NCI-H345 (cell line): ENCODE measurements at regions not wholly inside any gene's neighbourhood (a gene's known extent, or its start where the extent isn't known, plus 50 kb on each side); places are given as distances from the start of the nearest gene placed in this dataset.
A peak's percentile ranks its signal among the peaks of the same experiment; 100 is the strongest.

Experiments used
- DNase-seq: peaks from one replicate; lab custom pipeline; 2025; lab: John Stamatoyannopoulos, UW

- DNase-seq, result no peak
Observed at GRCh38 chr13:111456452-111457230, 136.2 kb downstream of the TEX29 start.

- DNase-seq, result no peak
Observed at GRCh38 chr13:111458001-111458531, 137.6 kb downstream of the TEX29 start.

GRCh38 chr13:111458739-111459138, 138.3 kb downstream of the TEX29 start:
- no peak for DNase-seq

- no peak for DNase-seq
Observed at GRCh38 chr13:111459803-111460547, 139.5 kb downstream of the TEX29 start.

GRCh38 chr13:111460548-111461444, 140.4 kb downstream of the TEX29 start:
- DNase-seq, result peak; percentile 59

- DNase-seq, result no peak
Observed at GRCh38 chr13:111461445-111462149, 141.2 kb downstream of the TEX29 start.

GRCh38 chr13:111462221-111462764, 141.9 kb downstream of the TEX29 start:
- no peak for DNase-seq

- no peak for DNase-seq
Observed at GRCh38 chr13:111462944-111463343, 142.5 kb downstream of the TEX29 start.

GRCh38 chr13:111467111-111467890, 146.9 kb downstream of the TEX29 start:
- no peak for DNase-seq

- no peak for DNase-seq
Observed at GRCh38 chr13:111468037-111468959, 147.9 kb downstream of the TEX29 start.

- no peak for DNase-seq
Observed at GRCh38 chr13:111469450-111469849, 149.0 kb downstream of the TEX29 start.

GRCh38 chr13:111469916-111470506, 149.6 kb downstream of the TEX29 start:
- DNase-seq, result no peak

GRCh38 chr13:111470933-111471332, 150.5 kb downstream of the TEX29 start:
- no peak for DNase-seq

GRCh38 chr13:111472083-111472482, 151.6 kb downstream of the TEX29 start:
- DNase-seq, result no peak

GRCh38 chr13:111472559-111473460, 152.4 kb downstream of the TEX29 start:
- DNase-seq, result no peak

- DNase-seq, result peak; percentile 77
Observed at GRCh38 chr13:111474136-111475002, 153.9 kb downstream of the TEX29 start.

- no peak for DNase-seq
Observed at GRCh38 chr13:111475488-111475887, 155.0 kb downstream of the TEX29 start.
